C1 segment of cervical spinal cord (tissue), 14 donors: ENCODE measurements at regions not wholly inside any gene's neighbourhood (a gene's known extent, or its start where the extent isn't known, plus 50 kb on each side); places are given as distances from the start of the nearest gene placed in this dataset.
"Not testable (repeated sequence)": the region's sequence is repeated elsewhere in the genome, so short reads cannot be mapped to it uniquely, and the experiment has no call there.

Source experiments
- DNase-seq, 14 donors: peaks; one replicate each; lab custom pipeline; 2025; lab: John Stamatoyannopoulos, UW

DNA sequence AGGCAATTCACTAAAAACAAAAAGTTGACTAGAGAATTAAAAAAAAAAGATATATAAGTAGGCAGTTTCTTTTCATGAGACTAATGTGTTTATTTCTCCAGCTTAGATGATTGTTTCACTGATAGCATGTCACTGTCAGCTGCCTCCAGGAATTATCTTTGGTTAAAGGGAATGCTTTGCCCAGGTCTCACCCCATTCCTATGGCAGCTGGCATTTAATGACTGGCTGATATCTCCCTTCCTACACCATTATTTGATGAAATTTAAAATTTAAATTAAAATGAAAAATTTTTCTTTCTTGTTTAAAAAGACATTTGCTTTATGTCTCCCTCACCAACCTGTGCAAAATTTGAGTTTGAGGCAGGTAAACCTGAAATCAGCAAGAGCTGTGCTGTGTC, 214.5 kb upstream of the PRSS1 start:
- no peak for DNase-seq

DNA sequence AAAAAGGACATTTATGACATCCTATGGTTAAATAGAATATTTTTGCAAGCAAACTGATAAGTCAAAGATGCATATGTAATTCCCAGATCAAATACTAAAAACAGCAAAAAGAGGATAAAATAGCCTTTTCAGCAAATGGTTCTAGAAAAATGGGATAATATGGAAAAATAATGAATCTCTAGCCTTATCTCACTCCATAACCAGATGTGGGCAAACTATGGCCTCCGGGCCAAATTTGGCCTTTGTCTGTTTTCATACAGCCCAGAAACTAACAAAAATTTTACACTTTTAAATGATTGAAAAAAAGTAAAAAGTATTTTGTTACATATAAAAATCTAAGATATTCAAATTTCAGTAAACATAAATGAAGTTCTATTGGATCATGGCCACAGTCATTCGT, 215.4 kb upstream of the PRSS1 start:
- no peak for DNase-seq

DNA sequence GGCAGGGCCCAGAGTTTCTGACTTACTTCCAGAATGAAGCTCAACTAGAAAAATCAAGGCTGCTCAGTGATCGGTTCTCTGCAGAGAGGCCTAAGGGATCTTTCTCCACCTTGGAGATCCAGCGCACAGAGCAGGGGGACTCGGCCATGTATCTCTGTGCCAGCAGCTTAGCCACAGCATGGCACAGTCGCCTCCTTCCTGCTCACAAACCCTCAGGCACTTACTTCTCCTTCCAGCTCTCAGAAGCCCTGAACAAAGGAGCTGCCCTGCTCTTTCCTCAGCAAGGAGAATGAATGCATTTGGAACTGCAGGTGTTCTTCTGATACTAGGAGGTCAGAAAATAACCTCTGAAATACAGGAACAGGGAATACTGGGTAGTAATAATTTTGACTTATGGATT, 219.7 kb upstream of the PRSS1 start:
- no peak for DNase-seq

- DNase-seq, result no peak
Measured at GRCh38 chr7:142528608-142529408, 220.5 kb upstream of the PRSS1 start.

- peak in 1 of 14 donors; percentile 11 for DNase-seq
Measured at GRCh38 chr7:142523821-142524460, 225.3 kb upstream of the PRSS1 start.

DNA sequence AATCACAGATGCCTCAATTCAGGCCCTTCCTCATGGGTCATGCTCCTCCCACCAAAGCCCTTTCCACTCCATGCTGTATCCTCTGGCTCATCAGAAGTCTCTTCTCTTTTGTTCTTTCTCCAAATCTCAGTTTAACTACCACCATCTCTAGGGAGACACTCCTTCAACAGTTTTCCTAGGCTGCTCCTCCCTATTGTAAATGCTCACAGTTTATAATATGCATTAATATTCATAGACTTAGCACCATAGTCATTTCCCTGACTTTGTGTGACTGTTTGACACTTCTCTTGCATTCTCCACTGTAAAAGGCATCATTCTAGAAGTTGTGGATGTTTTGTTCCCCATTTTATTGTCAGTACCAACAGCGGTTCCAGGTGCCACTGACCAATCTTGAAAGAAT, 226.5 kb upstream of the PRSS1 start:
- DNase-seq, result no peak

GRCh38 chr7:142520885-142521284, 228.4 kb upstream of the PRSS1 start:
- not testable (repeated sequence) for DNase-seq

GRCh38 chr7:142520455-142520854, 228.8 kb upstream of the PRSS1 start:
- not testable (repeated sequence) for DNase-seq

DNA sequence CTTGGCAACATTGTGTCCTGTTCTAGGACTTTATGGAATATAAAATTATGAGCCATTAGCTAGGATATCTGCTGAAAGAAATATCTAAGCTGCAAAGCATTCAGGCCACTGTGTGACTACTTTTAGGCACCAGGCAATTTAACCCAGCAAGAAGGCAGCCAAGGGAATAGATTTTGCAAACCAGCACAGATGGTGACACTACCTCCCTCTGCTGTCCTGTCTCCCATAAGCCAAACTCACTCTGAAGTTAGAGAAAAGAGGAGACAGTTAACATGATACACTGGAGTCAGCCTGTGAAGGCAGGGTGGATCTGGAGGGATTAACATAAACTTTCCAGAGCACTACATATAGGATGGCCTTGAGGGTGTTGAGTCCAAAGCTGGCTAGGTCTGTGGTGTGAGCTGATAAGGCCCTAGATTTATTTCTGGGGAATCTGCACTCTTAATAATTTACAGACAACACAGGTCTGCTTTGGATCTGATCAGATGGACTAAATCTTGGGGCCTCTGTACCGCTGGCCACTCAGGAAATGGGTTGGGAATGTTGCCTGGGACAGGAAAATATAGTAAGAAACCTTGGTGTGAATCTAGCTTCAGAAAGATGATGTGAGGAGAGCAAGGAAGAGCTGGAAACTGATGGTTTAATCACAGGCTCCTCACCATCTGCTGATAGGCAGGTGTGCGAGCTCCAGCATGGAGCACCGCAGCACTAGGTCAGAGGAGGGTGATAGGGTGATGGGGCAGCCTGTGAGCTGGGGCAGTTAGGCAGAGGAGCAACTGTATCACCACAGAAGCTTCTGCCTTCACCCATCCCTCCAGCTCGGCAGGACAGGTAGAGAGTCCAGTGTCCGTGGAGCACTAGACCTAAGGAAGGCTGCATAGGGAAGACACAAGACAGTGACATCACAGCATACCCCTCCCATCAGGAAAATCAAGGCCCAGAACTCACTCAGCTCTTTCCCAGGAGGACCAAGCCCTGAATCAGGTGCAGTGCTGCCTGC, 229.9 kb upstream of the PRSS1 start:
- no peak for DNase-seq

- peak in 9 of 14 donors; percentile 6 to 40 (median 33) for DNase-seq
Measured at GRCh38 chr7:142516038-142516501, 233.2 kb upstream of the PRSS1 start.

DNA sequence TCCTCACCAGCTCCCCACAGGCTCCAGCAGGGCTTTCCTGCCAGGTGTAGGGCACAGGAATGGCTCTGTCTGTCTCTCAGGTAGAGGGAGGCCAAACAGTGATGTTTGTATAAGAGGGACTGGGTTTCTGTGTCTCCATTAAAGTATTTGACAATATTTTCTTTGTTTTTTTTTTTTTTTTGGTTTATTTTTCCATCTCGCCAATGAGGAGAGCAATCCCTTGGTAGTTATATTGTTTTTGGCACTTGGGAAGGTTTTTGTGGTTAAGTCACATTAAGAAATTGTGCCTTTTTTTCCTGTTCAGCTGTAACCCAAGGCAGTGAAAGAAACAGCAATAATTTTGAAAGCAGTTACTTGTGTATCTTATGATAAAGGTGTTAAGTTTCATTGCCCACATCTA, 234.6 kb upstream of the PRSS1 start:
- not testable (repeated sequence) for DNase-seq

- DNase-seq, result no peak
Measured at GRCh38 chr7:142513178-142513955, 235.9 kb upstream of the PRSS1 start.

GRCh38 chr7:142511801-142512200, 237.5 kb upstream of the PRSS1 start:
- no peak for DNase-seq

DNA sequence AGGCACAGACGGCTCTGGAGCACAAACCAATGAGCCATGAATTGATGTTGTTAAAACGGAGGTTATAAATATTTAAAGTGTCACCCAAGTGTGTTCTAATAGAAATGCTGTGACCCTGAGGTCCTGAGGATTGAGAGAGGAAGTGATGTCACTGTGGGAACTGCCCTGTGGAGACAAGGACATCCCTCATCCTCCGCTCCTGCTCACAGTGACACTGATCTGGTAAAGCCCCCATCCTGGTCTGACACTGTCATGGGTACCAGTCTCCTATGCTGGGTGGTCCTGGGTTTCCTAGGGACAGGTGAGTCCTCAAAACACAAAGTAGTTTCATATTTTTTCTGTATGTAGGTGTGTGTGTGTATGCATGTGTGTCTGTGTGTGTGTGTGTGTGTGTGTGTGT, 237.9 kb upstream of the PRSS1 start:
- DNase-seq, result no peak

DNA sequence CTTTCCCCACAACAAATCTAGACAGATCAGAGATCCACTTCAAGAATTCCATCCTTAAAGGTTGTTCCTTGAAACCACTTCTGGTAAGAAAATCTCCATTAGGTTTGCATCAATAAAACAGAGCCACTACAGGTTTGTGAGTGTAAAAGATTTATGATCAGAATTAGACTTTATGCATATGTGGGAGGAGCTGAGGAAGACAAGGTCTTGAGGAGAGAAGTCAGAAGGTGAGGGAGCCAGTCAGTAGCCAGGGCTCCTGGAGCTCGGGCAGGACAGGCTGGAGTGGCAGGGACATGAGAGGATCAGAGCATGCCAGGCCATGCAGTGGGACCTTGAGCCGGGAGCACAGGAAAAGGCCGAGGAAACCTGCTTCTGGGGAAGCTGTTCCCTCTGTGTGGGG, 240.0 kb upstream of the PRSS1 start:
- not testable (repeated sequence) for DNase-seq

DNA sequence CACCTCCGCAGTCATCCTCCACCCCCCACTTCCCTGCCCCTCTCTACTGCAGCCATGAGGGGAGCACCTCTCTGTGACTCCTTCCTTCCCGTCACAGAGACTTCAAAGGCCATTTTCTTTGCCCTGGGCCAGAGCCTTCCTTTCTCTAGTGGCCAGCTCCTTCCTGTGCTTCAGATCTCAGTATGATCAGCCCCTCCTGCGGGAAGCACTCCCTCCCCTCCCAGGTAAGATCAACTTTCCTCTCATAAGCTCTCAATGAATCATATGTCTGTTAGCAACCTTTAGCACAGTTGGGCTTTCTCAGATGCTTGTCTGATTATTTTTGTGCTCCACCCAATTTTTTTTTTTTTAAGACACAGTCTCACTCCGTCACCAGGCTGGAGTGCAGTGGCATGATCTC, 241.0 kb upstream of the PRSS1 start:
- DNase-seq, result no peak

- DNase-seq, result no peak
Measured at GRCh38 chr7:142507799-142508198, 241.5 kb upstream of the PRSS1 start.

GRCh38 chr7:142507066-142507465, 242.2 kb upstream of the PRSS1 start:
- not testable (repeated sequence) for DNase-seq

DNA sequence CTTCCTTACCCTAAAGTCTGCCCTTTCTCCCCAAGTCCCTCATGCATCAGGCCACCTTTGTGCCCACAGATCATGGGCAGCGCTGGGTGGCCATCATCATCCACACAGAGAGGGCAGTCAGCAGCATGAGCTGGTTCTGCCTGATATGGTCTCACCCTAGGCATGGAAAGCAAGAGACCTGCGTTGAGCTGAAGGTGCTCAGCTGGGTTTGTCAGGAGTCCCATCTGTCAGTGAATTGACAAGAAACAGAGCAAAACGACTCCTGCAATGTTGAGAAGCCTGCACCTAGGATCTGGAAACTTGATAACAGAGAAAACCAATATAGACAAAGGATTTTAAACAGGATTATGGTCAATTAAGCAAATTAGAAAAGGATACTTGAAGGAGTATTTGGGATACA, 242.7 kb upstream of the PRSS1 start:
- no peak for DNase-seq

- not testable (repeated sequence) for DNase-seq
Measured at GRCh38 chr7:142503949-142504348, 245.3 kb upstream of the PRSS1 start.

GRCh38 chr7:142503036-142503435, 245.2 kb upstream of the PRSS58 start:
- no peak for DNase-seq
